H1 (cell line): ENCODE measurements at regions not wholly inside any gene's neighbourhood (a gene's known extent, or its start where the extent isn't known, plus 50 kb on each side); places are given as distances from the start of the nearest gene placed in this dataset.

Source experiments
- CTCF ChIA-PET: fragments of 300-600 bp; sonication (Branson Sonifier 250); formaldehyde crosslinking; loops from one replicate; lab custom pipeline; 2021; ENCODE audit not compliant: partially characterized antibody; lab: Charles Lee
- POLR2A ChIA-PET: fragments of 300-600 bp; sonication (Branson Sonifier 250); formaldehyde crosslinking; loops from one replicate; lab custom pipeline; 2021; ENCODE audit warnings: inconsistent platforms; ENCODE audit not compliant: partially characterized antibody; lab: Charles Lee
- DNase-seq, 2 experiments: peaks; one replicate each; pipeline versions ENCODE4 v3.0.0 to v3.0.0-alpha.2; 2010 to 2022; ENCODE audit warnings: low spot score in 2 of 2, low read depth in 1 of 2, mixed read lengths in 1 of 2
- FAIRE-seq: peaks from 2 replicates; lab custom pipeline; 2011; peaks lifted over from hg19 to GRCh38; lab: Jason Lieb, UNC
- H2AFZ ChIP-seq: 2 replicates; pipeline ENCODE4 v1.8.1; 2012; ENCODE audit warnings: low read length, inconsistent platforms
- H2AK5ac ChIP-seq: 2 replicates; pipeline ENCODE4 v1.6.1; 2013; ENCODE audit warnings: low read depth, low read length
- H2BK120ac ChIP-seq: replicated peaks from 2 replicates; pipeline ENCODE3; 2013; ENCODE audit warnings: low read depth, low read length, inconsistent platforms
- H2BK12ac ChIP-seq: 2 replicates; pipeline ENCODE4 v1.6.1; 2013; ENCODE audit warnings: low read depth, low read length
- H2BK15ac ChIP-seq: 2 replicates; pipeline ENCODE4 v1.6.1; 2013; ENCODE audit warnings: low read length
- H2BK20ac ChIP-seq: 2 replicates; pipeline ENCODE4 v1.6.1; 2013; ENCODE audit warnings: low read length
- H2BK5ac ChIP-seq: 2 replicates; pipeline ENCODE4 v1.6.1; 2013; ENCODE audit warnings: low read depth, low read length
- H3K14ac ChIP-seq: 2 replicates; pipeline ENCODE4 v1.6.1; 2013; ENCODE audit warnings: inconsistent platforms; ENCODE audit not compliant: insufficient read length
- H3K18ac ChIP-seq: 2 replicates; pipeline ENCODE4 v1.6.1; 2013; ENCODE audit warnings: low read length; ENCODE audit errors: extremely low read depth
- H3K23ac ChIP-seq: 2 replicates; pipeline ENCODE4 v1.6.1; 2013; ENCODE audit warnings: inconsistent platforms; ENCODE audit not compliant: insufficient read length
- H3K23me2 ChIP-seq: 2 replicates; pipeline ENCODE4 v1.6.1; 2013; ENCODE audit warnings: low read depth, low read length
- H3K27ac ChIP-seq: 2 replicates; pipeline ENCODE4 v1.6.1; 2011; ENCODE audit warnings: low read depth, low read length, inconsistent platforms
- H3K27me3 ChIP-seq, 4 experiments: replicated peaks in 1 of 4; 1 replicate in 1 of 4; 2 replicates in 3 of 4; pipeline versions ENCODE4 v1.6.1 to v1.8.1; 2011 to 2013; ENCODE audit warnings: low read length in 3 of 4, mild to moderate bottlenecking in 3 of 4, inconsistent platforms in 2 of 4, mixed read lengths in 2 of 4, moderate library complexity in 1 of 4; ENCODE audit not compliant: control insufficient read depth in 3 of 4, insufficient read depth in 3 of 4; ENCODE audit errors: extremely low read depth in 1 of 4
- H3K36me3 ChIP-seq, 4 experiments: 2 replicates each; pipeline versions ENCODE4 v1.6.1 to v1.8.1; 2011 to 2013; ENCODE audit warnings: mild to moderate bottlenecking in 4 of 4, low read length in 3 of 4, moderate library complexity in 2 of 4, control low read depth in 1 of 4, inconsistent platforms in 1 of 4; ENCODE audit not compliant: insufficient read depth in 4 of 4, control insufficient read depth in 2 of 4
- H3K4ac ChIP-seq: replicated peaks from 2 replicates; pipeline ENCODE3; 2013; ENCODE audit warnings: low read length, low read depth, mixed read lengths, inconsistent platforms; ENCODE audit not compliant: insufficient read length
- H3K4me1 ChIP-seq, 4 experiments: replicated peaks in 1 of 4; 1 replicate in 1 of 4; 2 replicates in 3 of 4; pipeline versions ENCODE4 v1.6.1 to v1.8.1; 2011 to 2013; ENCODE audit warnings: low read length in 3 of 4, inconsistent platforms in 2 of 4, mixed read lengths in 1 of 4; ENCODE audit not compliant: insufficient read depth in 4 of 4, control insufficient read depth in 3 of 4
- H3K4me2 ChIP-seq, 2 experiments: 2 replicates each; pipeline versions ENCODE4 v1.6.1 to v1.8.1; 2011 to 2013; ENCODE audit warnings: low read depth in 2 of 2, low read length in 2 of 2, control low read depth in 1 of 2, inconsistent platforms in 1 of 2, mild to moderate bottlenecking in 1 of 2; ENCODE audit not compliant: insufficient read depth in 1 of 2
- H3K4me3 ChIP-seq, 4 experiments: fragments of 200-600, 300-600 bp in 1 of 4; sonication (generic), shearing (Covaris generic), sonication (Bioruptor Twin) in 1 of 4; 2 replicates each; pipeline versions ENCODE4 v1.5.1 to v1.8.1; 2011 to 2016; ENCODE audit warnings: low read length in 4 of 4, low read depth in 3 of 4, control low read depth in 2 of 4, inconsistent platforms in 2 of 4, mild to moderate bottlenecking in 2 of 4, mixed read lengths in 1 of 4, moderate library complexity in 1 of 4; ENCODE audit not compliant: insufficient read depth in 2 of 4; ENCODE audit errors: extremely low read depth in 1 of 4
- H3K56ac ChIP-seq: replicated peaks from 2 replicates; pipeline ENCODE3; 2013; ENCODE audit warnings: low read depth, mild to moderate bottlenecking, mixed read lengths, low read length, inconsistent platforms; ENCODE audit not compliant: insufficient read length
- H3K79me1 ChIP-seq: 2 replicates; pipeline ENCODE4 v1.6.1; 2013; ENCODE audit warnings: low read depth, low read length, control low read depth
- H3K79me2 ChIP-seq, 2 experiments: 2 replicates each; pipeline versions ENCODE4 v1.6.1 to v1.8.1; 2012 to 2013; ENCODE audit warnings: low read length in 2 of 2, mild to moderate bottlenecking in 2 of 2, inconsistent platforms in 1 of 2; ENCODE audit not compliant: insufficient read depth in 2 of 2, control insufficient read depth in 1 of 2
- H3K9ac ChIP-seq, 4 experiments: replicated peaks in 1 of 4; 1 replicate in 1 of 4; 2 replicates in 3 of 4; pipeline versions ENCODE4 v1.6.1 to v1.8.1; 2011 to 2013; ENCODE audit warnings: low read depth in 3 of 4, low read length in 3 of 4, control low read depth in 2 of 4, mild to moderate bottlenecking in 2 of 4, moderate library complexity in 2 of 4, inconsistent platforms in 1 of 4; ENCODE audit errors: extremely low read depth in 1 of 4
- H3K9me3 ChIP-seq, 2 experiments: 2 replicates each; pipeline versions ENCODE4 v1.6.1 to v1.8.1; 2012 to 2013; ENCODE audit warnings: mild to moderate bottlenecking in 2 of 2, moderate library complexity in 2 of 2, control low read depth in 1 of 2, inconsistent platforms in 1 of 2, low read depth in 1 of 2, low read length in 1 of 2, mixed read lengths in 1 of 2; ENCODE audit not compliant: insufficient read depth in 2 of 2
- H4K20me1 ChIP-seq, 2 experiments: replicated peaks in 1 of 2; 2 replicates each; pipeline versions ENCODE3 to v1.8.1; 2011 to 2013; ENCODE audit warnings: inconsistent platforms in 2 of 2, low read length in 2 of 2, mild to moderate bottlenecking in 1 of 2; ENCODE audit not compliant: insufficient read depth in 2 of 2, control insufficient read depth in 1 of 2
- H4K5ac ChIP-seq: 2 replicates; pipeline ENCODE4 v1.6.1; 2013; ENCODE audit warnings: low read length, low read depth, mixed read lengths, inconsistent platforms; ENCODE audit not compliant: insufficient read length
- H4K8ac ChIP-seq: 2 replicates; pipeline ENCODE4 v1.8.0; 2013; ENCODE audit warnings: mild to moderate bottlenecking, moderate library complexity, low read length, inconsistent platforms; ENCODE audit not compliant: insufficient read depth; ENCODE audit errors: extremely low read depth
- H4K91ac ChIP-seq: replicated peaks from 2 replicates; pipeline ENCODE3; 2013; ENCODE audit warnings: low read length, mixed read lengths, inconsistent platforms; ENCODE audit not compliant: insufficient read length
- BACH1 ChIP-seq: IDR thresholded peaks from 2 replicates; pipeline ENCODE4 v1.6.1; 2012; ENCODE audit warnings: low read length, improper control_type of control experiment
- BRCA1 ChIP-seq: IDR thresholded peaks from 2 replicates; pipeline ENCODE4 v1.6.1; 2012; ENCODE audit warnings: low read depth, low read length, improper control_type of control experiment
- CHD2 ChIP-seq: IDR thresholded peaks from 2 replicates; pipeline ENCODE4 v1.6.1; 2012; ENCODE audit warnings: low read length, improper control_type of control experiment
- POLR2A ChIP-seq, 2 experiments: IDR thresholded peaks; 1 replicate in 1 of 2; 2 replicates in 1 of 2; pipeline ENCODE4 v1.6.1; 2011; ENCODE audit warnings: low read depth in 2 of 2, low read length in 2 of 2, mild to moderate bottlenecking in 2 of 2; ENCODE audit errors: control extremely low read depth in 1 of 2
- RAD21 ChIP-seq, 2 experiments: IDR thresholded peaks in 1 of 2; conservative IDR thresholded peaks in 1 of 2; 2 replicates each; pipeline ENCODE4 v1.6.1; 2011; ENCODE audit warnings: low read depth in 2 of 2, low read length in 2 of 2, improper control_type of control experiment in 1 of 2, inconsistent platforms in 1 of 2, mild to moderate bottlenecking in 1 of 2, moderate library complexity in 1 of 2
- SP1 ChIP-seq: IDR thresholded peaks from 2 replicates; pipeline ENCODE4 v1.6.1; 2011; ENCODE audit warnings: low read depth, low read length
- SP4 ChIP-seq: IDR thresholded peaks from 2 replicates; pipeline ENCODE4 v1.6.1; 2012; ENCODE audit warnings: low read length, inconsistent platforms
- WGBS, 2 experiments: shearing (Covaris generic) in 1 of 2; methylation state at CpG; one replicate each; pipeline versions ENCODE4 v1.1.6 to v1.1.7; 2013 to 2015; ENCODE audit warnings: low lambda C conversion rate in 2 of 2, mixed read lengths in 2 of 2, inconsistent platforms in 1 of 2, low coverage in 1 of 2, missing lambda C conversion rate in 1 of 2; ENCODE audit not compliant: insufficient replicate concordance in 2 of 2, insufficient coverage in 1 of 2, insufficient read length in 1 of 2; ENCODE audit errors: extremely low coverage in 1 of 2, missing lambda C conversion rate in 1 of 2; 5-methylcytosine and 5-hydroxymethylcytosine counted together

DNA sequence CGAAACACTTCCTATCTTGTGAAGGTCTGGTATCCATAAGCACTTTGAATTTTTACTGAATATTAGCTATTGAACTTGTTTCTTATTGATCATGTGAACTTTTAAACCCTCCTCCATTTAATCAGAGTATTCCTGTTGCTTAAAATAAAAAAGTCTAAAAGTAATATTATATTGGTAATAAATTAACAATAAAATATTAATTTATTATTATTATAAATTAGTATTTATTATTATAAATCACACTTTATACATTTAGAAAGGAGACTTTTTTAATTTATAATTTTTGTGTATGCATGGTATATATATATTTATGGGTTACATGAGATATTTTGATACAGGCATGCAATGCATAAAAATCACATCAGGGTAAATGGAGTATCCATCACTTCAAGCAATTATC lies 295.4 kb upstream of the NETO1 start:
- no peaks in the 10 kb centered on the region for H4K20me1 ChIP-seq
- no peaks in the 10 kb centered on the region for H3K23me2 ChIP-seq
- no peaks in the 10 kb centered on the region for H3K79me2 ChIP-seq
- H3K56ac ChIP-seq: no peak overlapping the region
- H3K4me2 ChIP-seq: no peak overlapping the region
- H3K4ac ChIP-seq: no peak overlapping the region
- no peak overlapping the region for H3K9ac ChIP-seq
- H3K23ac ChIP-seq: no peak overlapping the region
- H4K91ac ChIP-seq: no peak overlapping the region
- CTCF ChIA-PET: no interaction called here
- DNase-seq (no peak), FAIRE-seq (no peak)
- no peak overlapping the region for H2BK120ac ChIP-seq
- TF ChIP-seq BRCA1 (no peak), CHD2 (no peak), POLR2A (IDR thresholded peaks at IDR 0.05; ENCODE audit: control extremely low read depth in 1 of 2, low read depth in 2 of 2, low read length in 2 of 2) (no peak), BACH1 (no peak), SP4 (no peak), SP1 (no peak), RAD21 (IDR thresholded peaks at IDR 0.05 in 1 of 2, conservative IDR thresholded peaks at IDR 0.05 in 1 of 2; ENCODE audit: low read depth in 2 of 2, low read length in 2 of 2) (no peak)
- TF ChIP-seq, all 59 proteins: peak for 0
- POLR2A ChIA-PET: no interaction called here
- Histone ChIP-seq H2AK5ac (no peak overlapping the region), H2BK20ac (no peak overlapping the region), H2AFZ (no peak overlapping the region), H3K27me3 (no peaks in the 10 kb centered on the region), H3K4me3 (no peak overlapping the region), H2BK15ac (no peak overlapping the region), H3K18ac (no peak overlapping the region), H3K79me1 (no peaks in the 10 kb centered on the region), H4K5ac (no peak overlapping the region), H3K4me1 (no peaks in the 10 kb centered on the region), H3K36me3 (no peaks in the 10 kb centered on the region), H3K27ac (no peak overlapping the region), H3K9me3 (no peaks in the 10 kb centered on the region; a peak in 1 of 4 replicates), H3K14ac (no peak overlapping the region), H4K8ac (no peak overlapping the region), H2BK5ac (no peak overlapping the region), H2BK12ac (no peak overlapping the region)
- WGBS, 2 experiments: 68% methylated on average over 1 of the region's 1 CpG; no CpG with 5 or more reads in 1 of the 2 experiments
